K562 (cell line): ENCODE measurements at regions not wholly inside any gene's neighbourhood (a gene's known extent, or its start where the extent isn't known, plus 50 kb on each side); places are given as distances from the start of the nearest gene placed in this dataset.

ENCODE experiments used
- BRCA1 ChIP-seq, 2 experiments: fragments of 450-650 bp in 1 of 2; sonication (generic) in 1 of 2; formaldehyde crosslinking in 1 of 2; IDR thresholded peaks; 2 replicates each; pipeline versions ENCODE4 v1.5.0 to v1.6.1; 2017 to 2020; ENCODE audit warnings: mild to moderate bottlenecking in 1 of 2, missing genetic modification reagents in 1 of 2
- CREBBP ChIP-seq: IDR thresholded peaks from one replicate; pipeline ENCODE4 v1.6.1; 2012; ENCODE audit warnings: low read depth, mild to moderate bottlenecking, control low read depth, inconsistent platforms, low read length
- FOXM1 ChIP-seq, 2 experiments: fragments of 450-650 bp in 1 of 2; sonication (generic) in 1 of 2; formaldehyde crosslinking in 1 of 2; IDR thresholded peaks; 2 replicates each; pipeline versions ENCODE4 v1.6.1 to v1.9.0; 2017 to 2022; ENCODE audit warnings: low read depth in 2 of 2, mild to moderate bottlenecking in 2 of 2, missing genetic modification reagents in 1 of 2, moderate library complexity in 1 of 2
- POU5F1 ChIP-seq: fragments of 150-350 bp; IDR thresholded peaks from 2 replicates; pipeline ENCODE4 v1.6.1; 2014; ENCODE audit warnings: borderline replicate concordance, low read length, low read depth, mild to moderate bottlenecking; ENCODE audit not compliant: partially characterized antibody
- REST ChIP-seq, 2 experiments: fragments of 450-650 bp; formaldehyde crosslinking in 1 of 2; IDR thresholded peaks; 2 replicates each; pipeline versions ENCODE4 v1.4.0 to v1.6.1; 2014 to 2020; ENCODE audit warnings: mild to moderate bottlenecking in 2 of 2, borderline replicate concordance in 1 of 2, low read depth in 1 of 2
- TCFL5 ChIP-seq: fragments of 250-450 bp; sonication (Bioruptor Pico); conservative IDR thresholded peaks from 2 replicates; pipeline ENCODE4 v1.6.1; 2021; ENCODE audit warnings: mild to moderate bottlenecking, moderate library complexity, matching md5 sums
- ZC3H11A ChIP-seq: IDR thresholded peaks from 2 replicates; pipeline ENCODE4 v1.6.1; 2012; ENCODE audit warnings: low read depth, low read length, improper control_type of control experiment
- ZNF592 ChIP-seq: fragments of 450-650 bp; IDR thresholded peaks from 2 replicates; pipeline ENCODE4 v1.6.1; 2017; ENCODE audit warnings: antibody characterized with exemption, mild to moderate bottlenecking

GRCh38 chr16:52383640-52384292 lies 163.2 kb downstream of the TOX3 start (continued):
- no peak for TF ChIP-seq CREBBP
- no peak for TF ChIP-seq BRCA1 (IDR thresholded peaks at IDR 0.05)
- no peak for TF ChIP-seq BRCA1 (CRISPR knock-in tag; IDR thresholded peaks at IDR 0.05)
- no peak for TF ChIP-seq ZNF592
- no peak for TF ChIP-seq FOXM1 (IDR thresholded peaks at IDR 0.05; ENCODE audit: low read depth)
- no peak for TF ChIP-seq FOXM1 (CRISPR knock-in tag; IDR thresholded peaks at IDR 0.05; ENCODE audit: low read depth)
- TF ChIP-seq REST (IDR thresholded peaks at IDR 0.05; ENCODE audit: borderline replicate concordance) = no peak
- no peak for TF ChIP-seq REST (CRISPR knock-in tag; IDR thresholded peaks at IDR 0.05; ENCODE audit: low read depth)
- TF ChIP-seq POU5F1 = no peak
- no peak for TF ChIP-seq ZC3H11A
- TF ChIP-seq TCFL5 (CRISPR knock-in tag) = no peak
